PC-9 (cell line): ENCODE measurements at regions not wholly inside any gene's neighbourhood (a gene's known extent, or its start where the extent isn't known, plus 50 kb on each side); places are given as distances from the start of the nearest gene placed in this dataset.

Source experiments
- BruUV-seq: library from RNA; stranded (reverse); fragments of 400-500 nt; replicated peaks from 2 replicates; lab custom pipeline; 2021; lab: Mats Ljungman, UMichigan
- CTCF ChIA-PET: fragments of 300-600 bp; sonication (Branson Sonifier 250); formaldehyde crosslinking; loops from one replicate; lab custom pipeline; 2022; ENCODE audit warnings: antibody characterized with exemption; lab: Charles Lee
- POLR2A ChIA-PET: fragments of 300-600 bp; sonication (Branson Sonifier 250); formaldehyde crosslinking; loops from one replicate; lab custom pipeline; 2022; ENCODE audit warnings: antibody characterized with exemption; ENCODE audit not compliant: unreplicated experiment; lab: Charles Lee
- DNase-seq, 2 experiments: peaks; one replicate each; pipeline versions ENCODE4 v3.0.0 to v3.0.0-alpha.2; 2015 to 2022; ENCODE audit warnings: mixed read lengths in 1 of 2
- H2AFZ ChIP-seq: fragments of 200-600 bp; sonication (generic); 2 replicates; pipeline ENCODE4 v1.8.1; 2017; ENCODE audit warnings: antibody characterized with exemption
- H3F3A ChIP-seq: fragments of 200-600 bp; sonication (generic); 2 replicates; pipeline ENCODE4 v1.8.1; 2017; ENCODE audit warnings: antibody characterized with exemption, mild to moderate bottlenecking, low read depth; ENCODE audit not compliant: insufficient read depth
- H3K27ac ChIP-seq: fragments of 200-600 bp; sonication (generic); 2 replicates; pipeline ENCODE4 v1.6.1; 2016; ENCODE audit warnings: mixed run types
- H3K27me3 ChIP-seq: fragments of 200-600 bp; sonication (generic); 2 replicates; pipeline ENCODE4 v1.6.1; 2016; ENCODE audit warnings: low read depth, mixed run types; ENCODE audit not compliant: insufficient read depth
- H3K36me3 ChIP-seq: fragments of 200-600 bp; sonication (generic); 2 replicates; pipeline ENCODE4 v1.6.1; 2016; ENCODE audit warnings: low read depth, mixed run types
- H3K4me1 ChIP-seq: fragments of 200-600 bp; sonication (generic); replicated peaks from 2 replicates; pipeline ENCODE4 v1.6.1; 2016; ENCODE audit warnings: mixed run types; ENCODE audit not compliant: insufficient read depth
- H3K4me2 ChIP-seq: fragments of 200-600 bp; sonication (generic); 2 replicates; pipeline ENCODE4 v1.6.1; 2017; ENCODE audit warnings: mixed run types
- H3K4me3 ChIP-seq: fragments of 200-600 bp; sonication (generic); 2 replicates; pipeline ENCODE4 v1.6.1; 2016; ENCODE audit warnings: mixed run types
- H3K79me2 ChIP-seq: fragments of 200-600 bp; sonication (generic); 2 replicates; pipeline ENCODE4 v1.6.1; 2017; ENCODE audit warnings: low read depth, mixed run types
- H3K9me2 ChIP-seq: fragments of 200-600 bp; sonication (generic); 2 replicates; pipeline ENCODE4 v1.8.1; 2017; ENCODE audit warnings: mild to moderate bottlenecking; ENCODE audit not compliant: insufficient read depth
- H3K9me3 ChIP-seq: fragments of 200-600 bp; sonication (generic); 2 replicates; pipeline ENCODE4 v1.8.1; 2016; ENCODE audit warnings: low read depth; ENCODE audit not compliant: insufficient read depth
- H4K20me1 ChIP-seq: fragments of 200-600 bp; sonication (generic); 2 replicates; pipeline ENCODE4 v1.8.1; 2017; ENCODE audit not compliant: insufficient read depth
- EZH2 ChIP-seq: fragments of 200-600 bp; sonication (generic); IDR thresholded peaks from 2 replicates; pipeline ENCODE4 v1.8.0; 2017; ENCODE audit warnings: antibody characterized with exemption, low read depth
- intact Hi-C: fragments of 100-400 bp; cut with micrococcal nuclease; formaldehyde crosslinking; loops from one replicate; pipeline ENCODE4 v1.10.0; 2022; ENCODE audit not compliant: unreplicated experiment
- TF ChIP-seq, protein P1 (sequence below): fragments of 200-600 bp; sonication (generic); conservative IDR thresholded peaks from 2 replicates; pipeline ENCODE4 v1.6.1; 2017; ENCODE audit warnings: mixed run types, antibody characterized with exemption, mild to moderate bottlenecking, moderate library complexity

DNA sequence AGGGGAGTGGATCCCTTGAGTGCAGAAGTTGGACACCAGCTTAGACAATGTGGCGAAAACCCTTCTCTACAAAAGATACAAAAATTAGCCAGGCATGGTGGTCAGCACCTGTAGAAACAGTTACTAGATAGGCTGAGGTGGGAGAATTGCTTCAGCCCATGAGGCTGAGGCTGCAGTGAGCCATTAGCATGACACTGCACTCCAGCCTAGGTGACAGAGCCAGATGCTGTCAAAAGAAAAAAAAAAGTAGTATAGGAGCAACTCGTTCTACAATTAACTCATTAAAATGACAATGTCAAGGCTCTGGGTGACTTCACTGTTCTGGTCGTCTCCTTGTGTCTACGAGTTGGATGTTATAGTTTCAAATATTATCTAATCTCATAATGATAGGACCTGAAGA lies 370.6 kb upstream of the NCAM2 start:
- H3K4me3 ChIP-seq = no peak overlapping the region
- no peak for DNase-seq
- ChIA-PET CTCF (no interaction called here), POLR2A (no interaction called here)
- H3K79me2 ChIP-seq = no peaks in the 10 kb centered on the region
- no peak overlapping the region for H3K4me2 ChIP-seq
- no peak overlapping the region for H2AFZ ChIP-seq
- no peak overlapping the region for H3K27ac ChIP-seq
- H3K27me3 ChIP-seq = no peaks in the 10 kb centered on the region
- H3K4me1 ChIP-seq = no peaks in the 10 kb centered on the region
- TF ChIP-seq, protein P1, sequence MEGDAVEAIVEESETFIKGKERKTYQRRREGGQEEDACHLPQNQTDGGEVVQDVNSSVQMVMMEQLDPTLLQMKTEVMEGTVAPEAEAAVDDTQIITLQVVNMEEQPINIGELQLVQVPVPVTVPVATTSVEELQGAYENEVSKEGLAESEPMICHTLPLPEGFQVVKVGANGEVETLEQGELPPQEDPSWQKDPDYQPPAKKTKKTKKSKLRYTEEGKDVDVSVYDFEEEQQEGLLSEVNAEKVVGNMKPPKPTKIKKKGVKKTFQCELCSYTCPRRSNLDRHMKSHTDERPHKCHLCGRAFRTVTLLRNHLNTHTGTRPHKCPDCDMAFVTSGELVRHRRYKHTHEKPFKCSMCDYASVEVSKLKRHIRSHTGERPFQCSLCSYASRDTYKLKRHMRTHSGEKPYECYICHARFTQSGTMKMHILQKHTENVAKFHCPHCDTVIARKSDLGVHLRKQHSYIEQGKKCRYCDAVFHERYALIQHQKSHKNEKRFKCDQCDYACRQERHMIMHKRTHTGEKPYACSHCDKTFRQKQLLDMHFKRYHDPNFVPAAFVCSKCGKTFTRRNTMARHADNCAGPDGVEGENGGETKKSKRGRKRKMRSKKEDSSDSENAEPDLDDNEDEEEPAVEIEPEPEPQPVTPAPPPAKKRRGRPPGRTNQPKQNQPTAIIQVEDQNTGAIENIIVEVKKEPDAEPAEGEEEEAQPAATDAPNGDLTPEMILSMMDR = no peak
- TF ChIP-seq EZH2 = no peak
- no peaks in the 10 kb centered on the region for H3K9me3 ChIP-seq
- no peaks in the 10 kb centered on the region for H3K9me2 ChIP-seq
- intact Hi-C loops = no loop called here
- no peaks in the 10 kb centered on the region for H4K20me1 ChIP-seq
- H3K36me3 ChIP-seq = no peaks in the 10 kb centered on the region
- H3F3A ChIP-seq = no peaks in the 10 kb centered on the region
- BruUV-seq = no TSS peak

DNA sequence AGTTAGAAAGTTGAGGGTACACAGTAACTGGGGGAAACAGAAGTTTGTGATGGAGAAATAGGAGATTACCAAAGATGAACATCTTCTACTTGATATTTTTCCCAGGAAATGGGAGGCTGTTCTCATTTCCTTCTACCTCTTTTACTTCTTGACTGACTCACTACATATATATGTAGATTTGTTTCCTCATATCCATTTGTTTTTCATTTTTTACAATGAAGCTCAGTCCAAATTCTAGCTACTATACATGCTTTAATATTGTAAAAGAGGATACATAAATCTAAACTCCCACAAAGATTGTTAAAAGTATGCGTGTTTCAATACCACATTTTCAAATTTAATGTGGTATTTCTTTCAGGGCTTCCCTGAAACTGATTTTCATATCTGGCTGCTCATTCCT lies 366.6 kb upstream of the NCAM2 start:
- no peaks in the 10 kb centered on the region for H3K79me2 ChIP-seq
- BruUV-seq = no TSS peak
- no peaks in the 10 kb centered on the region for H3K4me1 ChIP-seq
- no peak overlapping the region for H2AFZ ChIP-seq
- DNase-seq = no peak
- no peaks in the 10 kb centered on the region for H3K9me3 ChIP-seq
- no peaks in the 10 kb centered on the region for H4K20me1 ChIP-seq
- no peaks in the 10 kb centered on the region for H3F3A ChIP-seq
- ChIA-PET CTCF (no interaction called here), POLR2A (no interaction called here)
- no peaks in the 10 kb centered on the region for H3K36me3 ChIP-seq
- H3K4me2 ChIP-seq = no peak overlapping the region
- no peak overlapping the region for H3K4me3 ChIP-seq
- no peaks in the 10 kb centered on the region for H3K9me2 ChIP-seq
- H3K27ac ChIP-seq = no peak overlapping the region
- intact Hi-C loops = no loop called here
- no peaks in the 10 kb centered on the region for H3K27me3 ChIP-seq
- TF ChIP-seq, protein P1 = no peak
- no peak for TF ChIP-seq EZH2

DNA sequence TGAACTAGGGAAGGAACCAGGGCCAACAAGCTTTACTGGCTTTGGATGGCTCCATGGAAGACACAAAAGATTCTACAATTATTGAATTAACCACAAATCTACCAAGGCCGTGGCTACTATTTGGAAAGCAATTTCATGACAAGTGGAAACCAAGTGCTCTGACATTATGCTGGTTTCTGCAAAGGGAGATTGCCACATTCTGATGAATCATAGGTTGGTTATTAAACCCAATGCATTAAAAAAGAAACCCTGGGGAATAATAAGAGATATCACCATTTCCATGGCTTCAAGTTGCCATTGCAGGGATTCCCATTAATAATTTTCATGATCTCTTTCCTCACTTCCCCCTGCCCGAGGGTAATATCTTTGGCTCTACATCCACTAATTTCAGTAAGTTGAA lies 359.2 kb upstream of the NCAM2 start:
- Histone ChIP-seq H3K9me2 (no peaks in the 10 kb centered on the region), H3K9me3 (no peaks in the 10 kb centered on the region), H3K4me1 (no peaks in the 10 kb centered on the region), H3K4me2 (no peak overlapping the region), H3K27me3 (no peaks in the 10 kb centered on the region), H3K79me2 (no peaks in the 10 kb centered on the region), H2AFZ (no peak overlapping the region), H3F3A (no peaks in the 10 kb centered on the region), H3K4me3 (no peak overlapping the region), H4K20me1 (no peaks in the 10 kb centered on the region), H3K36me3 (no peaks in the 10 kb centered on the region), H3K27ac (no peak overlapping the region)
- ChIA-PET POLR2A (no interaction called here), CTCF (no interaction called here)
- no peak for DNase-seq
- no TSS peak for BruUV-seq
- intact Hi-C loops = no loop called here
- TF ChIP-seq, protein P1 = no peak
- TF ChIP-seq EZH2 = no peak
